Stimulated activated memory B cell treated with anti-CD40 and anti-IgM and Interleukin-4, amounts not matched to agents 10 μg/mL and 1 μg/mL and 100 μg/mL, for 72 hours (primary cell): ENCODE measurements at regions not wholly inside any gene's neighbourhood (a gene's known extent, or its start where the extent isn't known, plus 50 kb on each side); places are given as distances from the start of the nearest gene placed in this dataset.
"Not testable (repeated sequence)": the region's sequence is repeated elsewhere in the genome, so short reads cannot be mapped to it uniquely, and the experiment has no call there.

ENCODE experiments used
- ATAC-seq: fragments of 150-1000 bp; cut with Tn5 transposase; 2 replicates; pipeline ENCODE4 v1.10.0; 2021
- H3K27ac Mint-ChIP-seq: one replicate; pipeline ENCODE4 v1.8.0; 2022; ENCODE audit warnings: mild to moderate bottlenecking, mixed read lengths
- H3K27me3 Mint-ChIP-seq: one replicate; pipeline ENCODE4 v1.8.0; 2022; ENCODE audit warnings: mixed read lengths
- H3K36me3 Mint-ChIP-seq: one replicate; pipeline ENCODE4 v1.8.0; 2022; ENCODE audit warnings: mixed read lengths
- H3K4me1 Mint-ChIP-seq: one replicate; pipeline ENCODE4 v1.8.0; 2022; ENCODE audit warnings: mixed read lengths
- H3K4me3 Mint-ChIP-seq: one replicate; pipeline ENCODE4 v1.8.0; 2022; ENCODE audit warnings: mild to moderate bottlenecking, moderate library complexity, mixed read lengths
- H3K9me3 Mint-ChIP-seq: one replicate; pipeline ENCODE4 v1.8.0; 2022; ENCODE audit warnings: mixed read lengths

DNA sequence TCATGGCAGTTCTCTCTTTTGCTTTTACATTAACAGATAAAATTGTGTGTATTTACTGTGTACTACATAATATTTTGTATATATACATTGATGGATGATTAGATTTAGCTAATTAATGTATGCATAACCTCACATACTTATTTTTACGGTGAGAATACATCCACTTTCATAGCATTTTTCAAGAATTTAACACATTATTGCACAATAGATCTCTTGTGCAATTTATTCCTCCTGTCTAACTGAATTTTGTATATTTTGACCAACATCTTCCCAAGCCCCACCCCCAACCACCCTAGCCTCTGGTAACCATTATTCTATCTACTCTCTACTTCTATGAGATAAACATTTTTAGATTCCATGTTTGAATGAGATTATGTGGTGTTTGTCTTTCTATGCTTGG lies 194.7 kb downstream of the RBM26 start:
- H3K4me1 Mint-ChIP-seq = no peaks in the 10 kb centered on the region
- H3K4me3 Mint-ChIP-seq = no peak overlapping the region
- no peaks in the 10 kb centered on the region for H3K36me3 Mint-ChIP-seq
- peaks cover 15% of the 10 kb centered on the region for H3K27me3 Mint-ChIP-seq
- H3K27ac Mint-ChIP-seq = no peak overlapping the region
- ATAC-seq = no peak
- H3K9me3 Mint-ChIP-seq = no peaks in the 10 kb centered on the region

DNA sequence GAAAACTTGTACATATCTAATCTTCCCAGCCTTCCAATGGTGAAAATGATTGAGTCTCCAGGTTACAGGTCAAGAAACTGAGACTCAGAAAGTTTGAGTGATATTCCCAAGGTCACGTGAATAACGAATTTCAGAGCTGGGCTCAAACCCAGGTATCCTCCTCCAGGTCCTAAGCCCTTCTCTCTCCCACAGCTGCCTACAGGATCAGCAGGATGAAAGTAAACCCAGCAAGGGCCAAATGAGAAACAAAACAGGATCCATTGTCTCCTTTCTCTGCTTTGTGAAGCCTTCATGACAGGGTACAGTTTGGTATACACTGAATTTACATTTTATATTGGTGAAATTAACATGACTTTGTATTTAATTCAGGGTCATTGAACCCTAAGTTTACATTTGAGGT lies 208.1 kb downstream of the RBM26 start:
- Mint-ChIP-seq H3K4me3 (no peak overlapping the region), H3K9me3 (peaks cover 5% of the 10 kb centered on the region), H3K4me1 (peaks cover 34% of the 10 kb centered on the region), H3K27ac (no peak overlapping the region), H3K27me3 (no peaks in the 10 kb centered on the region), H3K36me3 (peaks cover 5% of the 10 kb centered on the region)
- no peak for ATAC-seq

DNA sequence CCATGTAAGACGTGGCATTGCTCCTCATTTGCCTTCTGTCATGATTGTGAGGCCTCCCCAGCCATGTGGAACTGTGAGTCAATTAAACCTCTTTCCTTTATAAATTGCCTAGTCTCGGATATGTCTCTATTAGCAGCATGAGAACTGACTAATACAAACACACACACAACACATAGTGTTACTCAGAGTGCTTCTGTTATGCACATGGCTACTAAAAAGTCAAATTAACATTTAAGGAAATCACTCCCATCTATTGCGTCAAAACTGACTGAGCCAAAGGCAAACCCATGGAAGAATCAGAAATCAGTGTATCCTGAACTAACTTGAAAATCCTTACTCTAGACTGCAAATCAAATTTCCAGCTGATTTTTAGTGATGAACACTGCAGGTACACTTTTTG lies 209.2 kb downstream of the RBM26 start:
- H3K36me3 Mint-ChIP-seq = peaks cover 5% of the 10 kb centered on the region
- peaks cover 5% of the 10 kb centered on the region for H3K9me3 Mint-ChIP-seq
- H3K4me1 Mint-ChIP-seq = peaks cover 45% of the 10 kb centered on the region
- no peak overlapping the region for H3K4me3 Mint-ChIP-seq
- no peak overlapping the region for H3K27ac Mint-ChIP-seq
- no peak for ATAC-seq
- H3K27me3 Mint-ChIP-seq = no peaks in the 10 kb centered on the region

DNA sequence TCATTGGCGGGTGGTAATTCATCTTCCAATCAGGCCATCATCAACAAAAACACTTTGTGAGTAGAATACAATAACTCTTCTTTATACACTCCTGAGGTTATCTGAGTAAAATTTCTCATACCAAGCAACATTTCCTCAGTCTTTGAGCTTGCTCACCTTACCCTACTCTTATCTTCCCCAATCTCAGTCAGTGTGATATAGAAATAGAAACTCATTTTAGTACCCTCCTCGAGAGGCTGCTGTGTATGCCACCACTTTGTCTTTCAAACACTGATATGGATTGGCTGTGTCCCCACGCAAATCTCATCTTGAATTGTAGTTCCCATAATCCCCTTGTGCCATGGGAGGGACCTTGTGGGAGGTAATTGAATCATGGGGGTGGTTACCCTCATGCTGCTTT lies 209.7 kb downstream of the RBM26 start:
- Mint-ChIP-seq H3K4me1 (peaks cover 50% of the 10 kb centered on the region), H3K4me3 (no peak overlapping the region), H3K27me3 (no peaks in the 10 kb centered on the region), H3K9me3 (peaks cover 5% of the 10 kb centered on the region), H3K36me3 (peaks cover 5% of the 10 kb centered on the region), H3K27ac (peak overlapping the region; percentile 34)
- no peak for ATAC-seq

DNA sequence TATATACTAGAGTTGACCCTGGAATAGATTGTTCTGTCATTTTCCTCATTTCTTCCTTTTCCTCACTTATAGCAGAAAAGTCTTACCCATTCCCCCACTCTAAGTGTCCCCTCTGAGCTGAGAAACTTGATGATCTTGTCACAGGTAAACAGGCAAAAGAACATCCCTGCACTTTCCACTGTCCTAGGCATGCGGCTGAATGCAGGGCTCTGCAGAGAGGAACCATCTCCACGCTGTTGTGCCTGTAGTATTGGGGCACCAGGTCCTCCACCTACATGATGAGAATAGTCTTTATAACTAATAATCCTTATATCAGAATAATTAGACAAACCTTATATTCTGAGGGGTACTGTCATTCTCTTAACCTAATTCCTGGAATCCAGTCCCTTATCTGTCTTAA lies 211.3 kb downstream of the RBM26 start:
- peaks cover 5% of the 10 kb centered on the region for H3K36me3 Mint-ChIP-seq
- H3K9me3 Mint-ChIP-seq = peaks cover 5% of the 10 kb centered on the region
- ATAC-seq = peak; percentile 67
- H3K27ac Mint-ChIP-seq = peak overlapping the region; percentile 34
- no peaks in the 10 kb centered on the region for H3K27me3 Mint-ChIP-seq
- H3K4me1 Mint-ChIP-seq = peaks cover 60% of the 10 kb centered on the region
- H3K4me3 Mint-ChIP-seq = peak overlapping the region; percentile 53

DNA sequence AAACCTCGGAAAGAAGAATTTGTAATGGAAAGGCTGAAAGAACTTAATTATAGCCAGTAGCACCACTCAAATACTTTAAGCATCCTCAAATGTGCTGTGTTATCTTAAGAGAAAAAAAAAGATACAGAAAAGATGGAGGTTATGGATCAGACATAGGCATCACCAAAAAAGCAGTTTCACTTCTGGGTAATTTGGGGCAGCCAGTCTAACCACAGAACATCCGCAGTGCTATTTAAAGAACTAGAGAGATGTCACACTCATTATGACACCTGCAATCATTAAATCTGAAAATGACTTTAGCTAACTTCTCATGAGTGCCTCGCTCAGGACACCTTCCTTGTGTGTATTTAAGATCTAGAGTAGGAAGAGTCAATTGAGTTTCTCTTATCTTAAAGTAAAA lies 211.8 kb downstream of the RBM26 start:
- Mint-ChIP-seq H3K4me3 (peak overlapping the region; percentile 53), H3K36me3 (peaks cover 5% of the 10 kb centered on the region), H3K27me3 (no peaks in the 10 kb centered on the region), H3K9me3 (peaks cover 5% of the 10 kb centered on the region), H3K27ac (peak overlapping the region; percentile 34), H3K4me1 (peaks cover 63% of the 10 kb centered on the region)
- ATAC-seq = peak; percentile 97

DNA sequence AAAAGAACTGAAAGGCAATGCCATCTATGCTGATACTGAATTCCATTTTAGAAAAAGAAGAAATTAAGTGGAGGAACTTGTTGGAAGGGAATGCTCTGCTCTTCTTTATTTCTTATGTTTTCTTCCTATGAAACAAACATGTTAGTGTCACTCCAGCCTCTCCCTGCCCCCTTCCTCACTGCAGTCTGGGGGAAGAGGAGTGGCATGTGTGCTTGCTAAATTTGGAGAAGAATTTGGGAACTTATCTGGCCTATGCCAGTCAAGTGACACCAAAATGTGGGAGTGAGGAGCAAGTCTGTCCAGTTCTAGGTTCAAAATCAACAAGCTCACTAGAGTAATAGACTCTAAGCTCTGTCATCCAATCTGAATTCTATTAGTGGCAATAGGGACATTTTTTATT lies 214.6 kb downstream of the RBM26 start:
- no peak for ATAC-seq
- Mint-ChIP-seq H3K4me1 (peaks cover 64% of the 10 kb centered on the region), H3K27ac (peak overlapping the region; percentile 2), H3K9me3 (peaks cover 2% of the 10 kb centered on the region), H3K27me3 (no peaks in the 10 kb centered on the region), H3K4me3 (no peak overlapping the region), H3K36me3 (peaks cover 2% of the 10 kb centered on the region)

DNA sequence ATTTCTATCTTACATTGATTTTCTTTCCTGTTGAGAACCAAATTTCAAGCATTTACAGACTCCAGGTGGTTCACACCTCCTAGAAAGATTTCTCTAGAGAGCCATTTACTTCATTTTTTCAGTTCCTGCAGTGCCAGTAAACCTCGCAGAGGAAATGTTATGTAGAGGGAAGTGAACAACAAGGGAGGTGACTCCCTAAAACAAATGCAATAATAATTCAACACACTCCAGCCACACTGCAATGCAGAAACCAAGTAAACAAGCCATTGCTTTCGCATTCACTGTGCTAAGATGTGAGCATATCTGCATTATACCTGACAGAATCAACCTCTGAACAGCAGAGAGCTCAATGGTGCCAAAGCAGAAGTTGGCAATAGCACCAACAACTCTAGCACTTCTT lies 215.1 kb downstream of the RBM26 start:
- no peaks in the 10 kb centered on the region for H3K36me3 Mint-ChIP-seq
- H3K4me1 Mint-ChIP-seq = peaks cover 59% of the 10 kb centered on the region
- no peaks in the 10 kb centered on the region for H3K9me3 Mint-ChIP-seq
- H3K4me3 Mint-ChIP-seq = no peak overlapping the region
- H3K27me3 Mint-ChIP-seq = no peaks in the 10 kb centered on the region
- peak overlapping the region; percentile 2 for H3K27ac Mint-ChIP-seq
- peak; percentile 70 for ATAC-seq

DNA sequence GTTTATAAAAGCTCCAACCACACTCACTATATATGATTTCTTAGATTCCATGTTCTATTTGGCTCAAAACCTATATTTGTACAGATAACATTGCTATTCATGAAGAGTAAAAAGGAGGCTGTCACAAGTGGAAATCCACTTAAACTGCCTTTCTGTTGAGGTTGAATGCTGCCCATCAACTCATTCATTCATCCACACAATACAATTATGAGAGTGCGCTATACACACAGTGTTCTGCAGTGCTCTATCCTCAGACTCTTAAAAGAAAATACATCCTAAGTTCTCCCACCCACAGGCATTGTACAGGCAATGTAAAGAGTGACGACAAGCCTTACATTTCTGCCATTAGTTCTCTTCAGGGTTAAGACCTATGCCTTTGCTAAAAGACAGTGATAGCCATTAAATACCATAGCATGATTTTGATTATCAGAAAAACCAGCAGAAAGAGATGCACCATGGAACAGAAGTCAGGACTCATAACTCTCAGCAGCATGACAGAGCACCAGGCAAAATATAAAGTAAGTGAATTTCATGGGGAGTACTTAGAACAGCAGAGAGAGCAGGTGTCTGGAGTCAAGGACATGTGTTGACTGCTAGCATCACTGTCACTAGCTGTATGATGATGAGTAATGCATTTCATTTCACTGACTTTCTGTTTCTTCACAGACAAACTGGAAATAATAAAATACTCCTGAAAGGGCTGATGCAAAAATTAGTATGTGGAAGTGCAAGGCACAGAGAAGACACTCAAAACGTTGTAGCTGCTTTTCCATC lies 218.0 kb downstream of the RBM26 start:
- Mint-ChIP-seq H3K4me3 (no peak overlapping the region), H3K27me3 (no peaks in the 10 kb centered on the region), H3K9me3 (no peaks in the 10 kb centered on the region), H3K4me1 (peaks cover 36% of the 10 kb centered on the region), H3K27ac (no peak overlapping the region), H3K36me3 (no peaks in the 10 kb centered on the region)
- ATAC-seq = no peak

DNA sequence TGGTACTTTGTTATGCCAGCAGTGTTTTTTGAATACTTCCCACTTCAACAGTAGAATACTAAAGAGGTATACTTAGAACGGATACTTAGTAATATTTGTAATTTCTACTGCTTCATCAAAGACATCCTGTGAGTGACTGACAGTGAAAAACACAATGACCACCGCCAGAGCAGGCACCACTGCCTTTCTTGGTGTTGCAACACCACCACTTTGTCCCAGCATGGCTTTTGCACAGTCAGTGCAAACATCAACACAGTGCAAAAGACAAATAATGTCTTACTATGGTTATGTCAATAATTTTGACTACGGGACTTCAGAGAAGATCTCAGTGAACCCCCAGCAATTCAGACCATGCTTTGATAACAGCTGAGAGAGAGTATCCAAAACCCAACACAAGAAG lies 220.5 kb downstream of the RBM26 start:
- no peak overlapping the region for H3K4me3 Mint-ChIP-seq
- no peaks in the 10 kb centered on the region for H3K27me3 Mint-ChIP-seq
- H3K36me3 Mint-ChIP-seq = no peaks in the 10 kb centered on the region
- H3K9me3 Mint-ChIP-seq = no peaks in the 10 kb centered on the region
- peaks cover 10% of the 10 kb centered on the region for H3K4me1 Mint-ChIP-seq
- ATAC-seq = no peak
- H3K27ac Mint-ChIP-seq = no peak overlapping the region

DNA sequence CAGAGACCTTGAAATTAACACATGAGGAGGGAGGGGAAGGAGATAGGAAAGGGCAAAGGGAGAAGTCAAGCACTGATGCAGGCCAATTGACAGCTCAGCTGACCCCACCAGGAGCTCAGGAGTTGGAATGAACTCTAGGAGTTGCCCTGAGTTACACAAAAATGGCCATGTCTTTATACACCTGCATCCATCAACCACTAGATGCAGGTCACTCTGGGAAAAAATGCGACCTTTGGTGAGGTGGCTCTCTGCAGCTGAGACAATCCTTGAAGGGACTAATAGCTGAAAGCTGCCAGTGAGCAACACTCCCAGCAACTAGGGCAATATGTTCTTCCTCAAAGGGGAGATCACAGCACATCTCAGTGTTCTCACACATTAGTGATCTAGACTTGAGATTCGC lies 222.8 kb downstream of the RBM26 start:
- peaks cover 9% of the 10 kb centered on the region for H3K27me3 Mint-ChIP-seq
- H3K4me3 Mint-ChIP-seq = no peak overlapping the region
- H3K4me1 Mint-ChIP-seq = no peaks in the 10 kb centered on the region
- ATAC-seq = no peak
- H3K9me3 Mint-ChIP-seq = peaks cover 2% of the 10 kb centered on the region
- H3K27ac Mint-ChIP-seq = no peak overlapping the region
- no peaks in the 10 kb centered on the region for H3K36me3 Mint-ChIP-seq

DNA sequence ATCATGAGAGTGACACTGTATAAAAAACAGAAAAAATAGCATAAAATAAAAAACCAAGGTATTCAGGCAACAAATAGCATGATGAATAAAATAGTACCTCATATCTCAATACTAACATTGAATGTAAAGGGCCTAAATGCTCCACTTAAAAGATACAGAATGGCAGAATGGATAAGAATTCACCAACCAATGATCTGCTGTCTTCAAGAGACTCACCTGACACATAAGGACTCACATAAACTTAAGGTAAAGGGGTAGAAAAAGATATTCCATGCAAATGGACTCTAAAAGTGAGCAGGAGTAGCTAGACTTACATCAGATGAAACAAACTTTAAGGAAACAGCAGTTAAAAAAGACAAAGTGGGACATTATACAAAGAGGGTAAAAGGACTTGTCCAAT lies 232.4 kb downstream of the RBM26 start:
- not testable (repeated sequence) for ATAC-seq, H3K27me3 Mint-ChIP-seq
- H3K9me3 Mint-ChIP-seq = peaks cover 25% of the 10 kb centered on the region

DNA sequence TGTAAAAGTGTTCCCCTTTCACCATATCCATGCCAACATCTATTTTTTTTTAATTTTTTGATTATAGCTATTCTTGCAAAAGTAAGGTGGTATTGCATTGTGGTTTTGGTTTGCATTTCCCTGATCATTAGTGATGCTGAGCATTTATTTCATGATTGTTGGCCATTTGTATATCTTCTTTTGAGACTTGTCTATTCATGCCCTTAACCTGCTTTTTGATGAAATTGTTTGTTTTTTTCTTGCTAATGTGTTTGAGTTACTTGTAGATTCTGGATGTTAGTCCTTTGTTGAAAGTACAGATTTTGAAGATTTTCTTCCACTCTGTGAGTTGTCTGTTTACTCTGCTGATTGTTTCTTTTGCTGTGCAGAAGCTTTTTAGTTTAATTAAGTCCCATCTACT lies 233.1 kb downstream of the RBM26 start:
- ATAC-seq, H3K4me1 Mint-ChIP-seq, H3K27ac Mint-ChIP-seq: not testable (repeated sequence)

More for the DNA sequence above, 232.4 kb downstream of the RBM26 start:
- H3K4me3 Mint-ChIP-seq, H3K4me1 Mint-ChIP-seq, H3K27ac Mint-ChIP-seq, H3K36me3 Mint-ChIP-seq: not testable (repeated sequence)

DNA sequence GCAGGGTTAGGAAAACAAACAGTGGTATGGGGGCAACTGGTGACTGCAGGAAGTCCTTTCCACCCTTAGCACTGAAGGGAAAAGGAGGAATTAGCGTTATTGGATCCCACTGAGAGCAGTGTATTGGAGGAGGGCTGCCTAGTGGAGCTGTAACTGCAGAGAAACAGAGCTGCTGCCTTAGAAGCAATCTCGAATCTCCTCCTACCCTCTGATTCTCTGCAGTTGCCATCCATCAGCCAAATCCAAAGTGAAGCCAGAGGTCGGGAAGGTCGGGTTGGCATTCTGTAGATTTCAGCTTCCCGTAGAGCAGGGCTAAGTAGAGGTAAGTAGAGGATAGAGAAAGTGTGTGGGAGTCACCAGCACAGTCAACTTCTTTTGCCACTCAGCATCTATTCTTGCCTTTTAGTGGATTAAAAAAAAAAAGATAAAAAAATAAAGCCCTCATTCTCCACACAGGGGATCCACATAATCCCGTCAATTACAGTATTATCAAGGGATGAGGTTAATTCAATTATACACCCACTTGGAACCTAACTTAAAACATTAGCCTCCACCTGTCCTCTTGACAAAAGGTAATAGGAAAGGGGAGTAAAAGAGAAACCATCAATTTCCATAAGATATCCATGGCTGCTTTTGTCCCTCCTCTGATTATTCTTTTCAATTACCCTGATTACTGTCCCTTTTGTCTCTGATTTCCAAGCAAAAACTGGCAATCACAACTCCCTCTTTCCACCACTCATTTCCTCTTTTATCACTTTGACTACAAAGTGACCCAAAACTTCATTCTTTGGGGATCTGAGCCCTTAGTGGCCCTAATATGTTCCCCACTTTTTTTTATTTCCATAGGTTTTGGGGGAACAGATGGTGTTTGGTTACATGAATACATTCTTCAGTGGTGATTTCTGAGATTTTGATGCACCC lies 234.7 kb downstream of the RBM26 start:
- no peak for ATAC-seq
- Mint-ChIP-seq H3K27me3 (no peaks in the 10 kb centered on the region), H3K4me3 (no peak overlapping the region), H3K36me3 (no peaks in the 10 kb centered on the region), H3K4me1 (no peaks in the 10 kb centered on the region), H3K27ac (no peak overlapping the region), H3K9me3 (peaks cover 34% of the 10 kb centered on the region)

More for the DNA sequence above, 233.1 kb downstream of the RBM26 start:
- H3K4me3 Mint-ChIP-seq, H3K36me3 Mint-ChIP-seq, H3K27me3 Mint-ChIP-seq: not testable (repeated sequence)
- peaks cover 28% of the 10 kb centered on the region for H3K9me3 Mint-ChIP-seq

DNA sequence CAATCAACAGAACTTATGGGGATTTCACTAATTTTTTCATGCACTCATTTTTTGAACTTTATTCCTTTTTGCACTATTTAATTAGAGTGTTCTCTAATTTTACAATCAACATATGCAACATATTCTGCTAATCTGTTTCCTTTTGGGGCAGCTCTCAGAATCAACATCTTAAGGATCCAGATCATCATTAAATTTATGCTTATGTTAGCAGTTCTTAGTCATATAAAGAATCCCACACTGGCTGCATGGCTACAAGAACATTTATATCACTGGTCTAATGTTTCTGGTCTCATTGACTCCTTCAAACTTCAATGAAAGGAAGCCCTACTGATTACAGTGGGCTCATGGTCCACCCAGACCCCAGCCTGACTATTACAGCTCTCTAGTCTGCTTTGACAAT lies 245.2 kb downstream of the RBM26 start:
- no peaks in the 10 kb centered on the region for H3K36me3 Mint-ChIP-seq
- H3K9me3 Mint-ChIP-seq = no peaks in the 10 kb centered on the region
- no peak for ATAC-seq
- no peak overlapping the region for H3K27ac Mint-ChIP-seq
- no peaks in the 10 kb centered on the region for H3K4me1 Mint-ChIP-seq
- H3K27me3 Mint-ChIP-seq = no peaks in the 10 kb centered on the region
- H3K4me3 Mint-ChIP-seq = no peak overlapping the region

DNA sequence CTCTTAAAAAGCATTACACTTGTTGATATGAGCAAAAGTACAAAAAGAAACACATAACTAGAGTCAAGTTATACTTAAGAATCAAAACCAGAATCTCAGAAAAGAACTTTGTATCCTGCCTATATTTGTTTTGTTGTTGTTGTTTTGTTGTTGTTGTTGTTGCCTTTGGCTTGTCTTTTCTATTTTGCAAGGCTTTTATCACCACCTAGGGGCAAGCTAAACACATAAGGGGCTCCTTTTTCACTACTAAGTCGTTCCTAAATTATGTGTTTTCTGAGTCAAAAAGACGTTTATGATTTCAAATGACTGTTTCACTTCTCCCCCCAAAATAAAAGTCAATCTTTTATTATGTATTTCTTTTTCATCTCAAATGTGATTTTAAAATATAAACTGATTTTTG lies 250.2 kb downstream of the RBM26 start:
- no peaks in the 10 kb centered on the region for H3K36me3 Mint-ChIP-seq
- no peaks in the 10 kb centered on the region for H3K4me1 Mint-ChIP-seq
- H3K9me3 Mint-ChIP-seq = no peaks in the 10 kb centered on the region
- H3K4me3 Mint-ChIP-seq = no peak overlapping the region
- ATAC-seq = no peak
- no peak overlapping the region for H3K27ac Mint-ChIP-seq
- peaks cover 10% of the 10 kb centered on the region for H3K27me3 Mint-ChIP-seq
